GM10248 (cell line): ENCODE measurements at regions not wholly inside any gene's neighbourhood (a gene's known extent, or its start where the extent isn't known, plus 50 kb on each side); places are given as distances from the start of the nearest gene placed in this dataset.

Experiments
- CTCF ChIA-PET: fragments of 300-600 bp; sonication (Branson Sonifier 250); formaldehyde crosslinking; extraction: SDS; loops from one replicate; lab custom pipeline; 2021; ENCODE audit warnings: antibody characterized with exemption; lab: Yijun Ruan, JAX
- POLR2A ChIA-PET: fragments of 350-650 bp; sonication (Branson Sonifier 250); formaldehyde crosslinking; extraction: SDS; loops from one replicate; lab custom pipeline; 2020; ENCODE audit warnings: antibody characterized with exemption; lab: Yijun Ruan, JAX
- DNase-seq: peaks from one replicate; pipeline ENCODE4 v3.0.0; 2012; ENCODE audit errors: extremely low spot score
- TF ChIP-seq, protein P1 (sequence below): IDR thresholded peaks from 2 replicates; pipeline ENCODE4 v1.5.1; 2012; ENCODE audit warnings: mild to moderate bottlenecking, low read depth; ENCODE audit errors: extremely low read depth, missing control alignments, control extremely low read depth

GRCh38 chr6:170048615-170049256, 242.1 kb downstream of the DLL1 start:
- CTCF ChIA-PET = interaction anchor here (0.6 kb wide), 1 partner anchor 460 kb away, joined by 3 read pairs; no protein-coding TSS in a partner anchor
- no peak for DNase-seq
- POLR2A ChIA-PET = no interaction called here
- TF ChIP-seq, protein P1, sequence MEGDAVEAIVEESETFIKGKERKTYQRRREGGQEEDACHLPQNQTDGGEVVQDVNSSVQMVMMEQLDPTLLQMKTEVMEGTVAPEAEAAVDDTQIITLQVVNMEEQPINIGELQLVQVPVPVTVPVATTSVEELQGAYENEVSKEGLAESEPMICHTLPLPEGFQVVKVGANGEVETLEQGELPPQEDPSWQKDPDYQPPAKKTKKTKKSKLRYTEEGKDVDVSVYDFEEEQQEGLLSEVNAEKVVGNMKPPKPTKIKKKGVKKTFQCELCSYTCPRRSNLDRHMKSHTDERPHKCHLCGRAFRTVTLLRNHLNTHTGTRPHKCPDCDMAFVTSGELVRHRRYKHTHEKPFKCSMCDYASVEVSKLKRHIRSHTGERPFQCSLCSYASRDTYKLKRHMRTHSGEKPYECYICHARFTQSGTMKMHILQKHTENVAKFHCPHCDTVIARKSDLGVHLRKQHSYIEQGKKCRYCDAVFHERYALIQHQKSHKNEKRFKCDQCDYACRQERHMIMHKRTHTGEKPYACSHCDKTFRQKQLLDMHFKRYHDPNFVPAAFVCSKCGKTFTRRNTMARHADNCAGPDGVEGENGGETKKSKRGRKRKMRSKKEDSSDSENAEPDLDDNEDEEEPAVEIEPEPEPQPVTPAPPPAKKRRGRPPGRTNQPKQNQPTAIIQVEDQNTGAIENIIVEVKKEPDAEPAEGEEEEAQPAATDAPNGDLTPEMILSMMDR = no peak

DNA sequence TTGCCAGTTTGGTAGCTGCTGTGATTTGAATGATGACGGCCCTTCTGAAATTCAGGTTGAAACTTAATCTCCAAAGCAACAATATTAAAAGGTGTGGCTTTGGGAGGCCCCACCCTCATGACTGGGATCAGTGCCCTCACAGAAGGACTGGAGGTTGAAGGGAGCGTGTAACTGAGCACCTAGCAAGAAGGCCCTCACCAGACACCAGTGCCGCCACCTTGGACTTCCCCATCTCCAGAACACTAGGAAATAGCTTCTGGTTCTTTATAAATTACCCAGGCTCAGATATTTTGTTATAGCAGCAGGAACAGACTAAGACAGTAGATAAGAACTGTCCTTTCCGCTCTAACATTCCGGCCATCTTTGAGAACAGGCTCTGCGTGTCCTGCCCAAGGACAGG, 243.1 kb downstream of the DLL1 start:
- ChIA-PET POLR2A (no interaction called here), CTCF (no interaction called here)
- DNase-seq = no peak
- TF ChIP-seq, protein P1 = no peak

- no peak for DNase-seq
- CTCF ChIA-PET = no interaction called here
- TF ChIP-seq, protein P1 = no peak
- POLR2A ChIA-PET = no interaction called here
These were observed 243.9 kb downstream of the DLL1 start for GRCh38 chr6:170046791-170047626.

DNA sequence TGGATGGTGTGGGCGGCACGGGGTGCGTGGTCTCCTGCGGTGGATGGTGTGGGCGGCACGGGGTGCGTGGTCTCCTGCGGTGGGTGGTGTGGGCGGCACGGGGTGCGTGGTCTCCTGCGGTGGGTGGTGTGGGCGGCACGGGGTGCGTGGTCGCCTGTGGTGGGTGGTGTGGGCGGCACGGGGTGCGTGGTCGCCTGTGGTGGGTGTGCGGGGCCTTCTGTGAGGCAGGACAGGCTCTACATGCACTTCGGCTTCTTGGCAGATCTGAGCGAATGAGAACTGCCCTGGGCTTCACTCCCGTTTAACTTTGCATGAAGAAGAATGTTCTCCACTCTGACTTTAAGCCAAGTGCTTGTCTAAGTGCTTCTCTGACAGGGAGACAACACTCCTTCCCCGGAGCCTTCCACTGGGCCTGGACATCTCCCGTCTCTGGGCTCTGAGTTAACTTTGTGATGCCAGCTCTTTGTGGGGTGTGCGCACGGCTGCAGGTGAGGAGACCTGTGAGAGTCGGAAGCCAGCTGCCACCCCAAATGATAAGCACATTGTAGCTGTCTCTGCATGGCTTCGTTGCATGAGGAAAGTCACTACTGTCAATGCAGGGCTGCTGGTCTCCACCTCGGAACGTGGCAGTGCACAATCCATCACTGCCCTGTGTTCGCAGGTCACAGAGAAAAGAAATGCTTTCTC, 244.8 kb downstream of the DLL1 start:
- no peak for DNase-seq
- CTCF ChIA-PET = no interaction called here
- TF ChIP-seq, protein P1 = no peak
- POLR2A ChIA-PET = no interaction called here

DNA sequence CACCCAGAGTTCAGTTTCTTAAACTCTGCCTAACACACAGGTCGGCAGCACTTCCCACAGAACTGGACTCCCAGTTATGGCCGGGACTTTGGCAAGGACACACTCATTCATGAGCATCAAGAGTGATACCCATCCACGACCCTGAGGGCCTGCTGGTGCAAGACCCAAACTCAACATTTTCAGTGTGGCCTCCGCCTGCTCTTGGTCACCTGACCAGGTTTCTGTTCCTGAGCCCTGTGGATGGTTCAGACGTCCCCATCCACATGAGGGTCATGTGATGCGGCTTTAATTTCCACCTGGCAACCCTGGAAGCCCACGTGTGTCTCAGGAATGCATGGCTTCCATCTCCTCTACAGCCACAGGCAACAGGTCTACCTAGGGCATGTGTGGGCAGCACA, 245.3 kb downstream of the DLL1 start:
- ChIA-PET POLR2A (no interaction called here), CTCF (no interaction called here)
- TF ChIP-seq, protein P1 = no peak
- no peak for DNase-seq

- DNase-seq = no peak
- TF ChIP-seq, protein P1 = no peak
- ChIA-PET CTCF (no interaction called here), POLR2A (no interaction called here)
These were observed 245.9 kb downstream of the DLL1 start for GRCh38 chr6:170044836-170045562.
